ENCODE measurements at regions not wholly inside any gene's neighbourhood (a gene's known extent, or its start where the extent isn't known, plus 50 kb on each side); places are given as distances from the start of the nearest gene placed in this dataset.
A peak's percentile ranks its signal among the peaks of the same experiment; 100 is the strongest.

- WGBS, 5 donors = 78 to 88% (median 82%) methylated on average over 14 to 15 of the region's 15 CpGs
- intact Hi-C loops (cut with DNase I; ENCODE audit: low total_unique reads) = no loop called here
- H3K9me3 ChIP-seq = no peaks in the 10 kb centered on the region
- H3K27ac ChIP-seq = peak overlapping the region; percentile 45 to 82 (median 71)
- peaks cover 17 to 43% (median 23%) of the 10 kb centered on the region in 4 donors for H3K4me1 ChIP-seq
- no peaks in the 10 kb centered on the region for H3K27me3 ChIP-seq
- no peak overlapping the region for H3K4me3 ChIP-seq
- H3K36me3 ChIP-seq = no peaks in the 10 kb centered on the region
- DNase-seq = no peak
- no peak for TF ChIP-seq POLR2A (IDR thresholded peaks at IDR 0.05)
- no peak for TF ChIP-seq EP300 (IDR thresholded peaks at IDR 0.05)
- TF ChIP-seq POLR2AphosphoS5 (IDR thresholded peaks at IDR 0.05) = no peak
- no peak for TF ChIP-seq CTCF (IDR thresholded peaks at IDR 0.05)
These were observed 137.6 kb upstream of the ID2 start for GRCh38 chr2:8544171-8544785.

- Histone ChIP-seq H3K27me3 (no peaks in the 10 kb centered on the region), H3K36me3 (no peaks in the 10 kb centered on the region), H3K4me1 (peaks cover 9 to 36% (median 15%) of the 10 kb centered on the region in 4 donors), H3K9me3 (no peaks in the 10 kb centered on the region), H3K4me3 (no peak overlapping the region), H3K27ac (peak overlapping the region; percentile 45 to 82 (median 71))
- TF ChIP-seq POLR2A (IDR thresholded peaks at IDR 0.05) = no peak
- peak in 1 of 7 experiments; percentile 12 for TF ChIP-seq CTCF (IDR thresholded peaks at IDR 0.05)
- TF ChIP-seq POLR2AphosphoS5 (IDR thresholded peaks at IDR 0.05) = peak in 1 of 3 donors; percentile 59
- 52 to 70% (median 62%) methylated on average over 27 of the region's 27 CpGs for WGBS, 5 donors
- DNase-seq = peak; percentile 61 to 81
- intact Hi-C loops (cut with DNase I; ENCODE audit: low total_unique reads) = no loop called here
These were observed 136.8 kb upstream of the ID2 start for GRCh38 chr2:8544786-8545694.

GRCh38 chr2:8545695-8546611 is 135.9 kb upstream of the ID2 start:
- Histone ChIP-seq H3K9me3 (no peaks in the 10 kb centered on the region), H3K4me1 (peaks cover 4 to 28% (median 14%) of the 10 kb centered on the region in 4 donors), H3K36me3 (no peaks in the 10 kb centered on the region), H3K27ac (peak overlapping the region in 3 of 5 donors; percentile 56 to 82 (median 82)), H3K27me3 (no peaks in the 10 kb centered on the region), H3K4me3 (no peak overlapping the region)
- WGBS, 5 donors = 88 to 92% (median 91%) methylated on average over 27 to 30 of the region's 30 CpGs
- intact Hi-C loops (cut with DNase I; ENCODE audit: low total_unique reads) = no loop called here
- DNase-seq = peak in 1 of 2 donors; percentile 24
- TF ChIP-seq POLR2AphosphoS5 (IDR thresholded peaks at IDR 0.05) (no peak), EP300 (IDR thresholded peaks at IDR 0.05) (no peak), POLR2A (IDR thresholded peaks at IDR 0.05) (no peak), CTCF (IDR thresholded peaks at IDR 0.05) (no peak)
